Breast epithelium (tissue), 3 donors: ENCODE measurements at regions not wholly inside any gene's neighbourhood (a gene's known extent, or its start where the extent isn't known, plus 50 kb on each side); places are given as distances from the start of the nearest gene placed in this dataset.

Source experiments
- CTCF ChIP-seq, 3 donors: fragments of 450-650 bp; IDR thresholded peaks; one replicate each; pipeline ENCODE4 v1.5.1; 2016 to 2017; ENCODE audit warnings: antibody characterized with exemption in 3 of 3, mild to moderate bottlenecking in 3 of 3, moderate library complexity in 3 of 3
- POLR2A ChIP-seq: fragments of 450-650 bp; IDR thresholded peaks from one replicate; pipeline ENCODE4 v1.6.1; 2016; ENCODE audit warnings: antibody characterized with exemption, mild to moderate bottlenecking, moderate library complexity
- POLR2AphosphoS5 ChIP-seq, 3 donors: sonication (generic); formaldehyde crosslinking; IDR thresholded peaks; one replicate each; pipeline ENCODE4 v1.6.1; 2017; ENCODE audit warnings: antibody characterized with exemption in 3 of 3

GRCh38 chr11:104653407-104653806, 244.9 kb downstream of the CASP12 start:
- no peak for TF ChIP-seq CTCF (IDR thresholded peaks at IDR 0.05)
- TF ChIP-seq POLR2AphosphoS5 (IDR thresholded peaks at IDR 0.05), result no peak
- no peak for TF ChIP-seq POLR2A
